NCI-H526 (cell line): ENCODE measurements at regions not wholly inside any gene's neighbourhood (a gene's known extent, or its start where the extent isn't known, plus 50 kb on each side); places are given as distances from the start of the nearest gene placed in this dataset.
"Not testable (repeated sequence)": the region's sequence is repeated elsewhere in the genome, so short reads cannot be mapped to it uniquely, and the experiment has no call there.

ENCODE experiments used
- DNase-seq, 2 experiments: peaks; one replicate each; lab custom pipeline; 2025; lab: John Stamatoyannopoulos, UW

DNA sequence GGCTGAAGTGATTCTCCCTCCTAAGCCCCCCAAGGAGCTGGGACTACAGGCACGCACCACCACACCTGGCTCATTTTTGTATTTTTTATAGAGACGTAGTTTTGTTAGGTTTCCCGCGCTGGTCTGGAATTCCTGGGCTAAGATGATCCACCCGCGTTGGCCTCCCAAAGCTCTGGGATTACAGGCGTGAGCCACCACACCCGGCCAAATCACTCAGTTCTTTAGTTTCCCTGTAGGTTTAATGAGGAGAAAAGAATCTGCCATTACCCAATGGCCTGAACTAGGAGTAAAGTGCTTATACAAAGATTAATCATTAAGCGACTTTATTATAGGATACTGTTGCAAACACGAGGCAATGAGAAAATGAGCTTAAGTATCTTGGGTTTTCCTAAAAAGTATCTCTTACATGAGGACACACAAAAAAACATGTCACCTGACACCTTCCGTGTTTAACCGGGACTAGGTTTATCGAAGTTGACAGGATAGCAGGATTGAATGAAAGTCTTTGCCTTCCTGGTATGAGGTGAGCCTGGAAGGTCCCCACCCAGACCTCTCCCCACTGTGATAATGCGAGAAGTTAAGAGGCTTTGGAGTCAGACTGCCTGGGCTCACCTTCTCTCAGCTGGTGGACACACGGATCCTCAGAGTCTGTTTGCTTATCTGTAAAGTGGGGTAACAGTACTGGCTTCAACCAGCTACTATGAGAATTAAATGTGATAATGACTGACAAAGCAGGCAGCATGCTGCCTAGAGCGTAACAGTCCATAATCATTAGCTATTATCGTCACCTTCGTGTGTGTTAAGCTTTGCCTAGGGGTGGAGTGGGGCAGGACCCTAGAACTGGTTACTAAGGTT is 133.5 kb upstream of the KRAS start:
- no peak for DNase-seq

DNA sequence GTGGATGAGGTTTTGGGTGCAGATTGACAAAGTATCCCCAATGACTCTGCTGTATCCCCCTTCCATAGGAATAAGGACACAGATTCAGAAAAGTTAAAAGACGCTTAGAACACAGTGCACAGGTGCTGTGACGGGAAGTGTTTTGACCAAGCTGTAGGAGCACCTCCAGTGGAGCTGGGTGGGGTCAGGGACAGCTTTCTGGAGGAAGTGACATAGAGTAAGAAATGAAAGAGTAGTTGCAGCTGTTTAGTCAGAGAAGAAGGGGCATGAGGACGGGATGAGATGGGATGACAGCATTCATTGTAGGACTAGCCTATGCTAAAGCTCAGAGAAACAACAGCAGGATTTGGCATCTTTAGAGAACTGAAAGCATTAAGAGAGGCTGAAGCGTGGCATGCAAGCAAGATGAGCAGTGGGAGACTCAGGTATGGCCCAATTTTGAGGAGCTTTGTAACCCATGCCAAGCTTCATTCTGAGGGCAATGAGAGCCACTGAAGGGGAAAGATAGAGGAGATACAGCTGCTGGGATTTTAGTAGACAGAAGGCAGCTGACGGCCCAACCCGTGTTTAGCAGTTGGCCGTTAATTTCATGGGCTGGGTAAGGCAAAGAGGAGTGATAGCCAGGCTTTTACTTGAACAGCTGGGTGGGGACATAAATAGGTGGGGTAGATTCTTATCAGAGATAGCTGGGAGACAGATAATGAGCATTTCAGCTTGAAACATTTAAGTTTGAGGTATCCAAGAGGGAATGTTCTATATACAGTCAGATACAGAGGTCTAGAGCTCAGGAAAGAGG is 131.8 kb upstream of the KRAS start:
- peak; percentile 11 to 15 for DNase-seq

DNA sequence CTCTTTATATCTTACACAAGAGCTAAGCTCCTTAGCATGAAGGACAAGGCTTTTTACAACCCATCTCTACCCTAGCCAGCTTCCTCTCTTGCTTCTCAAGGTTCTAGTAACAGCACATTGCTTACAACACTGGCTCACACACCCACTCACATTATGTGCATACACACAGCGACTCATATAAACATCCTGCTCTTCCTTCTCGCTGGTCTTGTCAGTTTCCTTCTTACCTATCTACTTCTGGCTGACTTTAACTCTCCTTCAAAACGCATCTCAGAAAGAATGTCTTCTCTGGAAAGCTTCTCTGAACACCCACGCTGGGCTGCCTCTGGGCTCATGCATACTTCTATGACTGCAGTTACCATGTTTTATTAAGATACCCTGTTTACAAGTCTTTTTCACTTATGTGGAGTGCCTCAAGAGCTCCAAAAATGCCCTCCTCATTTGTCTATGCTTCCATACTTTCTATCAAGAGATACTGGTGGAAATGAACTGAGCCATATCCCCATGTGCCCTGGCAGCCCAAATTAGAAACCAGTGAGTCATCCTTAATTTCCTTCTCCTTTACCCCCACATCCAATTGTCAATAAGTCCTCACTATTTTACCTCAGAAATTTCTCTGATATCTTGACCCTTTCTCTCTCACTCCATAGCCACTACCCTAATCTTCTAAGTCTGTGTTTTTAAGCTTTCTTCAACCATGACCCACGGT is 126.9 kb upstream of the KRAS start:
- DNase-seq: no peak

DNA sequence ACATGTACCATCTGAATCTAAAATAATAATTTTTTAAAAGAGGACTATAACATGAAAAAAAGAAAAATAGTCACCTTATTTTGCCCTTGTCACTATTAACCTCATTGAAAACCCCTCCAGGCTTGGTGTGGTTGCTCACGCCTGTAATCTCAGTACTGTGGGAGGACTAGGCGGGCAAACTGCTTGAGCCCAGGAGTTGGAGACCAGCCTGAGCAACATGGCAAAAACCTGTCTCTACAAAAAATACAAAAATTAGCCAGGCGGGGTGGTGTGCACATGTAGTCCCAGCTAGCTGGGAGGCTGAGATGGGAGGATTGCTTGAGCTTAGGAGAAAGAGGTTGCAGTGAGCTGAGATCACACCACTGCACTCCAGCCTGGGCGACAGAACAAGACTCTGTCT is 126.3 kb upstream of the KRAS start:
- no peak for DNase-seq

DNA sequence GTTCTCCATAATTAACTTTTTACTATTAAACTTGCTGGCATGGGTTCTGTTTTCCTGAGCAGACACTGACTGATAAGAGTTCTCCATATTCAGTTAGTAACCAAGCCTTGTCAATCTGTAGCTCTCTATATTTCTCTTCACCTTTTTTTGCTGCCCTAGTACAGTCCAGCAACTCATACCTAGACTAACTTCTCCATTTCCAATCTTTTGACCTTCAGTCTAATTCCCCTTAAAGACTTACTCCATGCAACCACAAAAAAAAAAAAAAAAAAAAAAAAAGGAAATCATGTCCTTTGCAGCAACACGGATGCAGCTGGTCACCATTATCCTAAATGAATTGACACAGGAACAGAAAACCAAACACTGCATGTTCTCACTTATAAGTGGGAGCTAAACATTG is 125.7 kb upstream of the KRAS start:
- no peak for DNase-seq

DNA sequence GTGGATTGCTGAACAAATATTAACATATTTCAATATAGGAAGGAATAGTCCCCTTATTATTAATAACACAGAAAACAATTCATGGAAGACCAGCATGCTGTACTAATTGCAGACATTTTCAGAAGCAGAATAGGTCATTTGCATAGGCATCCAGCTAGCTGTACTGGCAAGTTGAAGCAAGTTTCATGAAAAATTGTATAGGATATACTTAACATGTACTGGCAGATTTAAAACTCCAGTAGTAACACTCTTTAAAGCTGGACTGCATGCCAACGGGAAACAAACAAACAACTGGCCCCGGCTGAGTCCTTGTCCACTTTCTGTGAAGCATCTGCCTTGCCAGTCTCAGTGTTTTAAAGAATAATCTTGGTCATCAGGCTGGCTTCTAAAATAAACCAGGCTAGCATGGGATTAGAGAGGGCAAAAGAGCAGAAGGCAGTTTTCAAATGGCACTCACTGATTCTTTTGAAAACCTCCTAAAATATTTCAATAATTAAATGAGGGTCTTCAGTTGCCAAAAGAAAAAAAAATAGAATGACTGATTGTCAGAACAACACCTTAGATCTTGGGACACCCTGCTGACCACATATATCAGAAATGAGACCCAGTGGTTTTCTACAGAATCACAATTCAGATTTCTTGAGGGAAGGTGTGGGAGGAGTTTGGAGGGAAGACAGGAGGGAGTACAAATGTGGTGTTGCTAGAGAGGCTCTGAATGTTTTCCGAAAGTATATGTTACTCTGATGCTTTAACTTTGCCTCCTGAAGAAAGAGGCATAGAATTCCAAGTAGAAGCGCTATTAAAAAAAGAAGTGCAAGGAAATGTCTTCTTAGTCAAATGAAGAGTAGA is 122.5 kb upstream of the KRAS start:
- peak; percentile 48 to 68 for DNase-seq

DNA sequence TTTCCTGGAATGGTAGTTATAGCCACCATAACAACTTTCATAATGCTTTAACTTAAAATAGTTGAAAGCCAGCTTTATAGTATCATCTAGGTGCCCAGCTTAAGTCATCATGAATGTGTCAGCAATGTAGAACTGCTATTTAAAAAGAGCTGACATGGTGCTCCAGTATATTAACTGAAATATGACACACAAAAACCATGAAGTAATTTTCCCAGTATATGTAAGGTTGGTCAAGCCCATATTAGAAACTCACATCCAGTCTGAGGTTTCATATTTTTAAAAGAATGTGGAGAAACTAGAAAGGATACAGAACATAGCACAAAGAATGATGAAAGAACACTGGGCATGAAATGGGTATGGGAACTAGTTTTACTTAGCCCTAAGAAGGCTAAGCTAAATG is 121.3 kb upstream of the KRAS start:
- DNase-seq: no peak

DNA sequence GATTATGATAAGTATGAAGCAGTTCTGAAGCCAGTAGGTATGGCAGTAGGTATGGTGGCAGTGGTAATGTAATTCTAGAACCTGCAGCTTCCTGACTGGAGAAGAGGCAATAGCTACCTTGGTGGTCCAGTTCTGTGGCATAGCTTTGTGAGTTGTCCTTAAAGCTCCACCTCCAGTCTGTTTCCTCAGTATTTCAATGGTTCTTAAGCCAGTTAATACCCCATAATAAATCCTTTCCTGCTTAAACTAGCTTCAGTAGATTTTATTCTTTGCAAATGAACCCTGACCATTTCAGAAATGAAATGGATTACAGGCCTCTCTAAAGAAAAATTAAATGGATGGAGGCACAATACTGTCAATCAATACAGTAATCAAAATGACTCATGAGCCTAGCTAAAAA is 117.8 kb upstream of the KRAS start:
- DNase-seq: no peak

DNA sequence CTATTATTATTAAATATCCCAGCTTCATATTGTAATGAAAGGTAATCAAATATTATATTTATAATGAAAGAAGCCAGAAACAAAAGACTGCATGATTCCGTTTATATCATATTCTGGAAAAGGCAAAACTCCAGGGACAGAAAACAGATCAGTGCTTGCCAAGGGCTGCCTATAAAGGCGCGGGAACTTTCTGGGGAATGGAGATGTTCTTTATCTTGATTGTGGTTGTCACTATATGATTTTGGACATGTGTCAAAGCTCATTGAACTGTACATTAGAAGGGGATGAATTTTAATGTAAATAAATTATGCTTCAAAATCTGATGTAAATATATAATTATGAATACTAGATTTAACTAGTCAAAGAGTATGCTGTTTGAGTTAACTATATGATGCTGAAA is 115.4 kb upstream of the KRAS start:
- DNase-seq: no peak

DNA sequence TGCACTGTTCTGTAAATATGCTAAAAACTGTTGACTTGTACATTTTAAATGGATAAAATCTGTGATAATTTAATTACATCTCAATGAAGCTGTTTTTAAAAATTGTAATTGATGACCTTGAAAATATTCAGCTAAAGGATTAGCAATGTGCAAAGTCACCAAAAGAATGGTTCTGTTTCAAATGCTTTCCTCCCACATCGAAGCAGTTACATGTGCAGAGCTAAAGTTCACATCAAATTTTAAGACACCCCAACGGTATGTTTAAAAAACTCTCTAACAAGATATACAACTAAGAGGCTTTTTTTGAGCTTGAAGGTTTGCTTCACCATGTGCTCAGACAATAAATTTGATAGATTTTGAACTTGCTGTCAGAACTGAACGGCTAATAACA is 114.6 kb upstream of the KRAS start:
- DNase-seq: no peak

DNA sequence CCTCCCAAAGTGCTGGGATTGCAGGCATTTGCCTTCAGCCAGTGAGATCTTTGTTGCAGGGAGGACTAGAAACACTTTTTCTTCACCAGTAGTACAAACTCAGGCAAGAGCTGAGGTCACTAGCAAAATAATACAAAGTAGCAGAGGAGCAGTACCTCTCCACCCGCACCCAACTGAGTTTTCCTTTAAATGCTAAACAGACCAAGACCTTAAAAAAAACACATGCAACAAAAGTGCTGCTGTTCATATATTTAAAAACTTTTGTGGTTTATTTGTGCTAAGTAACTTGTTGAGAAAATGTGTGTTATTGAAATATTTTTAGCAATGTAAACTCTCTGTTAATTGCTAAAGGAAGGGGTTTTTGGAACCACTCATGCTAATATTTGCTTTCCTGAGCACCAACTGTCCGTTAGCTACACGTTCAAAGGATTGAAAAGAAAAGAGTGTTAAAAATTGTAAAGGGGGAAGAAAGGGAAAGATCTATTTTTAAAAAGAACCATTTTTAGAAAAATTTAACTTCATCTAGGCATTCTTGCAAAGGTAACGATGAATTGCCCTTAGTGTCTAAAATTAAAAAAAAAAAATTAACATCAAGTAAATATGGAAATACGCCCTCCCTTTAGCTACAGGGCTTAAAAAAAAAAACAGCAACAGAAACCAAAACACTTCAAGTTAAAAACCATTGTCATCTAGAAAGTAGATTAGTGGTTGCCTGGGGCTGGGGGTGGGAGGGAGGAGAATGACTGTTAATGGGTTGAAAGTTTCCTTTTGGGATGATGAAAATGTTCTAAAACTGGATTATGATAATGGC is 114.0 kb upstream of the KRAS start:
- no peak for DNase-seq

DNA sequence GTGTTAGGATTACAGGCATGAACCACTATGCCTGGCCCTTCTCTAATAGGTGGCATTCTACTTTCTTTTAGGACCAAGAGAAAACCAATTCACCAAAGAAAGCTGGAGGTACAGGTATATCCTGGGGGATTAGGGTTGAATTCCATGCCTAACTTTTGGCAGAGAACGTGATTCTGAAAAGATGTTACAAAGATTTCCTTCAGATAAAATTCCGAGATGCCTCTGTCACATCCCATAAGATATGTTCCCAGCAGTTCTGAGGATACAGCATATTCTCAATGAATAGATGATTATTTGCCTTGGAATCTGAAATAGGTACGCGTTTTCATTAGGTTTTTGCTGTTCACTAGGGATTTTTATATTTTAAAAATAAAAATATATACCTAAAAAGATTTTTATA is 111.9 kb upstream of the KRAS start:
- no peak for DNase-seq

DNA sequence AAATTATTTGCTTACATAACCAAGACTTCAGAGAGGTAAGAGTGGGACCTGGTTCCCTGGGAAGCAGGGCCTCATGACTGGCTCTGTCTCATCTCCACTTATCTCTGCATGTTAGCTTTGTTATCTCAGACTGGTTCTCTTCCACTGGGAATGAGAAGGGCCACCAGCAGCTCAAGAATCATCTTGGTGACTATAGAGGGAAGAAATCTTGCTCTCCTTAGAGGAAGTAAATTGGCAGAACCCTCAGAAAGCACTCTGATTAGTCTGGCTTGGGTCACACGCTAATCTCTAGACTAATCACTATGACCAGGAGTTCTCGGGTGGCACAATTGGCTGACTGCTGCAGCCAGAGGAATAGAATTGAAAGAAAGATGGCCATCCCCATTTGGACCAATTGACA is 110.8 kb upstream of the KRAS start:
- no peak for DNase-seq

DNA sequence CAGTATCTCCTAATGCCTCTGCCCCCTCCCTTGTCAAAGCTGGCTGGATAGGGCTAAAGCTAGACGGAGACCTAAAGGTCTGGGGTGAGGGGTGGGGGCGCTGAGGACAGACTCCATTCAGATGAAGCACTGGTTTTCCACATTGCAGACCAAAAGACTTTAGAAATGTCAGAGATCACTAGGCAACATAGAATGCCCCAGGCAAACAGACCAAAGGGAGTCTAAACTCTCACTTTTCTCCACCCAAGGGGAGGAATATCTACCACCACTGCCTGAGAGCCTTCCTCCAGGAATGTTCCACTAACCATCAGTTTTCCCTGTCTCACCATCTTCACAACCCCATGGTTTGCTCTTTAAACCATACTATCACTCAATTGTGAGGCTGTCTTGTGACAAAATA is 106.9 kb upstream of the KRAS start:
- no peak for DNase-seq

DNA sequence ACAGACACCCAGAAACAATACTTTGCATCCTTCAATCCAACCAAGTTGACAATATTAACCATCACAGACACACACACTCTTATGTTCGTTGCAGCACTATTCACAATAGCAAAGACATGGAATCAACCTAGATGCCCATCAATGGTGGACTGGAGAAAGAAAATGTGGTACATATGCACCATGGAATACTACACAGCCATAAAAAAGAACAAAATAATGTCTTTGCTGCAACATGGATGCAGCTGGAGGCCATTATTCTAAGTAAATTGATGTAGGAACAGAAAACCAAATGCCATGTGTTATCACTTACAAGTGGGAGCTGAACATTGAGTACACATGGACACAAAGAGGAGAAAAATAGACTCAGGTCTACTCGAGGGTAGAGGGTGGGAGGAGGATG is 102.2 kb upstream of the KRAS start:
- not testable (repeated sequence) for DNase-seq

DNA sequence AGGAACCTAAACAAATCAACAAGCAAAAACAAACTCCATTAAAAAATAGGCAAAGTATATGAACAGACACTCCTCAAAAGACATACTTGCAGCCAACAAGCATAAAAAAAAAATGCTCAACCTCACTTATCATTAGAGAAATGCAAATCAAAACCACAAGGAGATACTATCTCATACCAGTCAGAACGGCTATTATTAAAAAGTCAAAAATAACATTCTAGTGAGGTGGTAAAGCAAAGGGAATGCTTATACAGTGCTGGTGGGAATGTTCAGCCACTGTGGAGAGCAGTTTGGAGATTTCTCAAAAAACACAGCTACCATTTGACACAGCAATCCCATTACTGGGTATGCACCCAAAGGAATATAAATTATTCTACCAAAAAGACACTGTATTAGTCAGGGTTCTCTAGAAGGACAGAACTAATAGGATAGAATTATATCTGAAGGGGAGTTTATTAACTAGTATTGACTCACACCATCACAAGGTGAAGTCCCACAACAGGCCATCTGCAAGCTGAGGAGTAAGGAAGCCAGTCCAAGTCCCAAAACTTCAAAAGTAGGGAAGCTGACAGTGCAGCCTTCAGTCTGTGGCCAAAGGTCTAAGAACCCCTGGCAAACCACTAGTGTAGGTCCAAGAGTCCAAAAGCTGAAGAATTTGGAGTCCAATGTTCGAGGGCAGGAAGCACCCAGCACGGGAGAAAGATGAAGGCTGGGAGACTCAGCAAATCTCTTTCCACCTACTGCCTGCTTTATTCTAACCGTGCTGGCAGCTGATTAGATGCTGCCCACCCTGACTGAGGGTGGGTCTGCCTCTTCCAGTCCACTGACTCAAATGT is 101.6 kb upstream of the KRAS start:
- DNase-seq: peak in 1 of 2 experiments; percentile 16

DNA sequence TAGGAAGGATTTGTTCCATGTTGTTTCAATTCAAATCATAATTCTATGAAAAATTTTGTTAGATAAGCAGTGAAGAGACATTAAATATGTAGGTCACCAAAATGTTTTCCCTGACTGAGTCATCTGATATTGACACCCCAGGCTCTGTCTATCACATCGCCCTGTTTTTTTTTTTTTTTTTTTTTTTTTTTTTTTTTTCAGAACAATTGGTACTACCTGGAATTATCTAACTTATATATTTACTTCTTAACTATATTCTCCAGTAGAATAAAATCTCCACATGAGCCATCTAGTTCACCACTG is 97.8 kb upstream of the KRAS start:
- DNase-seq: no peak

DNA sequence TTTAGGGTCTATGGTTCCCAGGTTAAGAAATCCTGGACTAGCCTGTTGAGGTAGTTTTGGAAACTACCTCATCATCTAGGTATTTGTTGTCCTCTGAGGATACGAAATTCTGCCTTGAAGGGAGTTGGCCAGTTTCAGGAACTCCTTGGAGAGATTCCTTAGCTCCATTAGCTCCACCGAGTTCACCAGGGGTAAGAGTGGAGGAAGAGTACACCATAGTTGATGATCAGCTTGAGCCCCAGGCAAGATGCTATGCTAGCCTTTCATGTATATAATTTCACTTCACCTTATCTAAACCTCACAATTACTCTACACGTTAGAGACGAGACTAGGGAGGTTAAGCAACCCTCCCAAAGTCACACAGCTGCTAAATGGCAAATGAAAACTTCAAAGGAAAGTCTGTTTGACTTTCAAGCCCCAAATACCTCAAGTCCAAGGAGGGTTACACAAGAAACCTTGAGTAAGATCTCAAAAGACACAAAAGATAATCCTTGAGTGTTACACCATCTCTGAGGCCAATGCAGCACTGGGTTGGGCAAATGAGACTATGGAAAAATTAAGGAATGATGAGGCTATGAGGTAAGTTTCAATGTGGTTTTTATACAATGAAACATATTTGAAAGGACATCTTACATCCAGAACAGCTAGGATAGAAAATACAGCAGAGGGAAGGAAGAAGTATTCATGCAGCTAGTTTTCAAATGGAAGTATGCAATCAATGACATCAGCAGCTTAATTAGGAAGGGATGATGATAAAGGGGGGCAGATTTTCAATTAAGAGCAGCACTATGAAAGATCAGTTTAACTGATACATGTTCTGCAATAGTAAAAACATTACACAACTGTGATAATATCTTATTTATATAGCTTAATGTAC is 97.2 kb upstream of the KRAS start:
- DNase-seq: no peak

DNA sequence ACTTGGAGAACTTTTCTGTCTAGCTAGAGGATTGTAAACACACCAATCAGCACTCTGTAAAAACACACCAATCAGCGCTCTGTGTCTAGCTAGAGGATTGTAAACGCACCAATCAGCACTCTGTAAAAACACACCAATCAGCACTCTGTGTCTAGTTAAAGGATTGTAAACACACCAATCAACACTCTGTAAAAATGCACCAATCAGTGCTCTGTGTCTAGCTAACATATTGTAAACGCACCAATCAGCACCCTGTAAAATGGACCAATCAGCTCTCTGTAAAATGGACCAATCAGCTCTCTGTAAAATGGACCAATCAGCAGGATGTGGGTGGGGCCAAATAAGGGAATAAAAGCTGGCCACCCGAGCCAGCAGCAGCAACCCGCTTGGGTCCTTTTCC is 91.1 kb upstream of the KRAS start:
- DNase-seq: not testable (repeated sequence)
